GM23338 (cell line): ENCODE measurements at regions not wholly inside any gene's neighbourhood (a gene's known extent, or its start where the extent isn't known, plus 50 kb on each side); places are given as distances from the start of the nearest gene placed in this dataset.

Experiments used
- ATAC-seq: fragments of 200-7000 bp; cut with Tn5 transposase; 3 replicates; pipeline ENCODE4 v1.9.1; 2020
- DNase-seq: peaks from one replicate; pipeline ENCODE4 v3.0.0-alpha.2; 2015; ENCODE audit warnings: low spot score
- H2AFZ ChIP-seq: fragments of 200-600 bp; sonication (generic); 2 replicates; pipeline ENCODE4 v1.8.0; 2016; ENCODE audit warnings: antibody characterized with exemption, mild to moderate bottlenecking, moderate library complexity
- H3F3A ChIP-seq: fragments of 200-600 bp; sonication (generic); replicated peaks from 2 replicates; pipeline ENCODE4 v1.8.0; 2017; ENCODE audit warnings: antibody characterized with exemption, mixed run types, low read depth
- H3K27ac ChIP-seq: fragments of 200-600 bp; sonication (generic); 2 replicates; pipeline ENCODE4 v1.6.1; 2016; ENCODE audit warnings: low read depth
- H3K27me3 ChIP-seq: fragments of 200-600 bp; sonication (generic); 2 replicates; pipeline ENCODE4 v1.8.0; 2016; ENCODE audit warnings: mild to moderate bottlenecking, mixed run types, moderate library complexity; ENCODE audit not compliant: insufficient read depth
- H3K36me3 ChIP-seq: fragments of 200-600 bp; sonication (generic); 2 replicates; pipeline ENCODE4 v1.8.0; 2016; ENCODE audit warnings: mild to moderate bottlenecking; ENCODE audit not compliant: insufficient read depth
- H3K4me1 ChIP-seq: fragments of 200-600 bp; sonication (generic); 2 replicates; pipeline ENCODE4 v1.8.0; 2016; ENCODE audit warnings: mild to moderate bottlenecking, moderate library complexity; ENCODE audit not compliant: insufficient read depth
- H3K4me2 ChIP-seq: fragments of 200-600 bp; sonication (generic); 2 replicates; pipeline ENCODE4 v1.7.1; 2017; ENCODE audit warnings: mixed run types
- H3K4me3 ChIP-seq: fragments of 200-600 bp; sonication (generic); 2 replicates; pipeline ENCODE4 v1.6.1; 2016; ENCODE audit warnings: mixed run types
- H3K79me2 ChIP-seq: fragments of 200-600 bp; sonication (generic); replicated peaks from 2 replicates; pipeline ENCODE4 v1.8.0; 2017; ENCODE audit warnings: mild to moderate bottlenecking; ENCODE audit not compliant: insufficient read depth
- H3K9me2 ChIP-seq: fragments of 200-600 bp; sonication (generic); 2 replicates; pipeline ENCODE4 v1.8.0; 2017; ENCODE audit not compliant: insufficient read depth
- H4K20me1 ChIP-seq: fragments of 200-600 bp; sonication (generic); replicated peaks from 2 replicates; pipeline ENCODE4 v1.8.0; 2017; ENCODE audit warnings: mild to moderate bottlenecking; ENCODE audit not compliant: insufficient read depth
- H3K27ac Mint-ChIP-seq: 2 replicates; pipeline ENCODE4 v1.8.0; 2020; ENCODE audit warnings: inconsistent platforms, mild to moderate bottlenecking, moderate library complexity, mixed read lengths
- H3K27me3 Mint-ChIP-seq: 3 replicates; pipeline ENCODE4 v1.8.0; 2022; ENCODE audit warnings: low read depth, mild to moderate bottlenecking, moderate library complexity, mixed read lengths, inconsistent platforms; ENCODE audit not compliant: insufficient read depth, poor library complexity
- H3K36me3 Mint-ChIP-seq: 3 replicates; pipeline ENCODE4 v1.8.0; 2021; ENCODE audit warnings: low read depth, mild to moderate bottlenecking, inconsistent platforms, moderate library complexity, mixed read lengths
- H3K4me1 Mint-ChIP-seq: 3 replicates; pipeline ENCODE4 v1.8.0; 2020; ENCODE audit warnings: mild to moderate bottlenecking, inconsistent platforms, mixed read lengths
- H3K4me3 Mint-ChIP-seq: 3 replicates; pipeline ENCODE4 v1.8.0; 2021; ENCODE audit warnings: moderate library complexity, mild to moderate bottlenecking, inconsistent platforms, mixed read lengths
- H3K9me3 Mint-ChIP-seq: 3 replicates; pipeline ENCODE4 v1.8.0; 2020; ENCODE audit warnings: moderate library complexity, mild to moderate bottlenecking, inconsistent platforms, mixed read lengths
- NANOG ChIP-seq: IDR thresholded peaks from 2 replicates; pipeline ENCODE4 v1.6.1; 2016; ENCODE audit warnings: antibody characterized with exemption, borderline replicate concordance
- POLR2AphosphoS5 ChIP-seq: IDR thresholded peaks from 2 replicates; pipeline ENCODE4 v1.6.1; 2016; ENCODE audit warnings: antibody characterized with exemption, low read depth
- STAT1 ChIP-seq: IDR thresholded peaks from one replicate; pipeline ENCODE4 v1.6.1; 2016; ENCODE audit warnings: antibody characterized with exemption; ENCODE audit not compliant: unreplicated experiment
- ZNF114 ChIP-seq: fragments of 250-450 bp; sonication (Bioruptor Pico); IDR thresholded peaks from 2 replicates; pipeline ENCODE4 v1.5.0; 2020; ENCODE audit warnings: mild to moderate bottlenecking, moderate library complexity
- ZNF331 ChIP-seq: fragments of 250-450 bp; sonication (Bioruptor Pico); IDR thresholded peaks from 2 replicates; pipeline ENCODE4 v1.5.0; 2020; ENCODE audit warnings: low read depth, mild to moderate bottlenecking, moderate library complexity
- TF ChIP-seq, protein P1 (sequence below): IDR thresholded peaks from one replicate; pipeline ENCODE4 v1.6.1; 2018; ENCODE audit warnings: antibody characterized with exemption; ENCODE audit not compliant: unreplicated experiment
- TF ChIP-seq, protein P2 (sequence below): fragments of 250-450 bp; sonication (Bioruptor Pico); IDR thresholded peaks from 2 replicates; pipeline ENCODE4 v1.5.0; 2020; ENCODE audit warnings: mild to moderate bottlenecking, moderate library complexity

DNA sequence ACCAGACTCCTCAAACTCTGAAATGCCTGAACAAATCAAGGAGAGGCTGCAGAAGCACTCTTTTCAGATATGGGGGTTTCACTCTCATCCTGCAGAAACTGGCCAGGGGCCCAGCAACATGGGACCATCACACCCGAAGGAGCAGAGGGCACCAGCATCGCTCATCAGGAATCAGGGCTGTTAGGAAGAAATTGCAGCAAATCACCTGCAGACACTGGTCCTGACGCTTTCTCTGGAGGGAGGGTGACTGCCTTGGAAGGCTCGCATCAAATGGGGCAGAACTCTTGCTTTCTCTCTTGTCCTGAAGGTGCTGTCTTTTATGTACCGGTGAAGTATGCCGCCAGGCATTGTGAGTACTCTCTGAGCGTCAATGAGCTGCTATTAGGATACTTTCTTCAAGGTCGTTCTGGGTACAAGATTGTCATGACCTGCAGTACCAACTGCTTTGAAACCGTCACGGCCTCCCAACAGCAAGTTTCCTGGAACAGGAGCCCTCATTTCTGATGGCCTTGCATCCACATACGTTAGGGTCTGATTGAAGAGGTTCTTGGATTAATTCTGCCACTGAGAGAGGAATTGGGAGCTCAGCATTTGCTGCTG is 155.7 kb upstream of the SOX1 start (continued):
- TF ChIP-seq, protein P1, sequence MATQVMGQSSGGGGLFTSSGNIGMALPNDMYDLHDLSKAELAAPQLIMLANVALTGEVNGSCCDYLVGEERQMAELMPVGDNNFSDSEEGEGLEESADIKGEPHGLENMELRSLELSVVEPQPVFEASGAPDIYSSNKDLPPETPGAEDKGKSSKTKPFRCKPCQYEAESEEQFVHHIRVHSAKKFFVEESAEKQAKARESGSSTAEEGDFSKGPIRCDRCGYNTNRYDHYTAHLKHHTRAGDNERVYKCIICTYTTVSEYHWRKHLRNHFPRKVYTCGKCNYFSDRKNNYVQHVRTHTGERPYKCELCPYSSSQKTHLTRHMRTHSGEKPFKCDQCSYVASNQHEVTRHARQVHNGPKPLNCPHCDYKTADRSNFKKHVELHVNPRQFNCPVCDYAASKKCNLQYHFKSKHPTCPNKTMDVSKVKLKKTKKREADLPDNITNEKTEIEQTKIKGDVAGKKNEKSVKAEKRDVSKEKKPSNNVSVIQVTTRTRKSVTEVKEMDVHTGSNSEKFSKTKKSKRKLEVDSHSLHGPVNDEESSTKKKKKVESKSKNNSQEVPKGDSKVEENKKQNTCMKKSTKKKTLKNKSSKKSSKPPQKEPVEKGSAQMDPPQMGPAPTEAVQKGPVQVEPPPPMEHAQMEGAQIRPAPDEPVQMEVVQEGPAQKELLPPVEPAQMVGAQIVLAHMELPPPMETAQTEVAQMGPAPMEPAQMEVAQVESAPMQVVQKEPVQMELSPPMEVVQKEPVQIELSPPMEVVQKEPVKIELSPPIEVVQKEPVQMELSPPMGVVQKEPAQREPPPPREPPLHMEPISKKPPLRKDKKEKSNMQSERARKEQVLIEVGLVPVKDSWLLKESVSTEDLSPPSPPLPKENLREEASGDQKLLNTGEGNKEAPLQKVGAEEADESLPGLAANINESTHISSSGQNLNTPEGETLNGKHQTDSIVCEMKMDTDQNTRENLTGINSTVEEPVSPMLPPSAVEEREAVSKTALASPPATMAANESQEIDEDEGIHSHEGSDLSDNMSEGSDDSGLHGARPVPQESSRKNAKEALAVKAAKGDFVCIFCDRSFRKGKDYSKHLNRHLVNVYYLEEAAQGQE = no peak
- TF ChIP-seq ZNF331 (no peak), STAT1 (no peak)
- TF ChIP-seq, protein P2, sequence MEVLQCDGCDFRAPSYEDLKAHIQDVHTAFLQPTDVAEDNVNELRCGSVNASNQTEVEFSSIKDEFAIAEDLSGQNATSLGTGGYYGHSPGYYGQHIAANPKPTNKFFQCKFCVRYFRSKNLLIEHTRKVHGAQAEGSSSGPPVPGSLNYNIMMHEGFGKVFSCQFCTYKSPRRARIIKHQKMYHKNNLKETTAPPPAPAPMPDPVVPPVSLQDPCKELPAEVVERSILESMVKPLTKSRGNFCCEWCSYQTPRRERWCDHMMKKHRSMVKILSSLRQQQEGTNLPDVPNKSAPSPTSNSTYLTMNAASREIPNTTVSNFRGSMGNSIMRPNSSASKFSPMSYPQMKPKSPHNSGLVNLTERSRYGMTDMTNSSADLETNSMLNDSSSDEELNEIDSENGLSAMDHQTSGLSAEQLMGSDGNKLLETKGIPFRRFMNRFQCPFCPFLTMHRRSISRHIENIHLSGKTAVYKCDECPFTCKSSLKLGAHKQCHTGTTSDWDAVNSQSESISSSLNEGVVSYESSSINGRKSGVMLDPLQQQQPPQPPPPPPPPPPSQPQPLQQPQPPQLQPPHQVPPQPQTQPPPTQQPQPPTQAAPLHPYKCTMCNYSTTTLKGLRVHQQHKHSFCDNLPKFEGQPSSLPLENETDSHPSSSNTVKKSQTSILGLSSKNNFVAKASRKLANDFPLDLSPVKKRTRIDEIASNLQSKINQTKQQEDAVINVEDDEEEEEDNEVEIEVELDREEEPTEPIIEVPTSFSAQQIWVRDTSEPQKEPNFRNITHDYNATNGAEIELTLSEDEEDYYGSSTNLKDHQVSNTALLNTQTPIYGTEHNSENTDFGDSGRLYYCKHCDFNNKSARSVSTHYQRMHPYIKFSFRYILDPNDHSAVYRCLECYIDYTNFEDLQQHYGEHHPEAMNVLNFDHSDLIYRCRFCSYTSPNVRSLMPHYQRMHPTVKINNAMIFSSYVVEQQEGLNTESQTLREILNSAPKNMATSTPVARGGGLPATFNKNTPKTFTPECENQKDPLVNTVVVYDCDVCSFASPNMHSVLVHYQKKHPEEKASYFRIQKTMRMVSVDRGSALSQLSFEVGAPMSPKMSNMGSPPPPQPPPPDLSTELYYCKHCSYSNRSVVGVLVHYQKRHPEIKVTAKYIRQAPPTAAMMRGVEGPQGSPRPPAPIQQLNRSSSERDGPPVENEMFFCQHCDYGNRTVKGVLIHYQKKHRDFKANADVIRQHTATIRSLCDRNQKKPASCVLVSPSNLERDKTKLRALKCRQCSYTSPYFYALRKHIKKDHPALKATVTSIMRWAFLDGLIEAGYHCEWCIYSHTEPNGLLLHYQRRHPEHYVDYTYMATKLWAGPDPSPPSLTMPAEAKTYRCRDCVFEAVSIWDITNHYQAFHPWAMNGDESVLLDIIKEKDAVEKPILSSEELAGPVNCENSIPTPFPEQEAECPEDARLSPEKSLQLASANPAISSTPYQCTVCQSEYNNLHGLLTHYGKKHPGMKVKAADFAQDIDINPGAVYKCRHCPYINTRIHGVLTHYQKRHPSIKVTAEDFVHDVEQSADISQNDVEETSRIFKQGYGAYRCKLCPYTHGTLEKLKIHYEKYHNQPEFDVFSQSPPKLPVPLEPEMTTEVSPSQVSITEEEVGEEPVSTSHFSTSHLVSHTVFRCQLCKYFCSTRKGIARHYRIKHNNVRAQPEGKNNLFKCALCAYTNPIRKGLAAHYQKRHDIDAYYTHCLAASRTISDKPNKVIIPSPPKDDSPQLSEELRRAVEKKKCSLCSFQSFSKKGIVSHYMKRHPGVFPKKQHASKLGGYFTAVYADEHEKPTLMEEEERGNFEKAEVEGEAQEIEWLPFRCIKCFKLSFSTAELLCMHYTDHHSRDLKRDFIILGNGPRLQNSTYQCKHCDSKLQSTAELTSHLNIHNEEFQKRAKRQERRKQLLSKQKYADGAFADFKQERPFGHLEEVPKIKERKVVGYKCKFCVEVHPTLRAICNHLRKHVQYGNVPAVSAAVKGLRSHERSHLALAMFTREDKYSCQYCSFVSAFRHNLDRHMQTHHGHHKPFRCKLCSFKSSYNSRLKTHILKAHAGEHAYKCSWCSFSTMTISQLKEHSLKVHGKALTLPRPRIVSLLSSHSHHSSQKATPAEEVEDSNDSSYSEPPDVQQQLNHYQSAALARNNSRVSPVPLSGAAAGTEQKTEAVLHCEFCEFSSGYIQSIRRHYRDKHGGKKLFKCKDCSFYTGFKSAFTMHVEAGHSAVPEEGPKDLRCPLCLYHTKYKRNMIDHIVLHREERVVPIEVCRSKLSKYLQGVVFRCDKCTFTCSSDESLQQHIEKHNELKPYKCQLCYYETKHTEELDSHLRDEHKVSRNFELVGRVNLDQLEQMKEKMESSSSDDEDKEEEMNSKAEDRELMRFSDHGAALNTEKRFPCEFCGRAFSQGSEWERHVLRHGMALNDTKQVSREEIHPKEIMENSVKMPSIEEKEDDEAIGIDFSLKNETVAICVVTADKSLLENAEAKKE (CRISPR knock-in tag) = no peak

DNA sequence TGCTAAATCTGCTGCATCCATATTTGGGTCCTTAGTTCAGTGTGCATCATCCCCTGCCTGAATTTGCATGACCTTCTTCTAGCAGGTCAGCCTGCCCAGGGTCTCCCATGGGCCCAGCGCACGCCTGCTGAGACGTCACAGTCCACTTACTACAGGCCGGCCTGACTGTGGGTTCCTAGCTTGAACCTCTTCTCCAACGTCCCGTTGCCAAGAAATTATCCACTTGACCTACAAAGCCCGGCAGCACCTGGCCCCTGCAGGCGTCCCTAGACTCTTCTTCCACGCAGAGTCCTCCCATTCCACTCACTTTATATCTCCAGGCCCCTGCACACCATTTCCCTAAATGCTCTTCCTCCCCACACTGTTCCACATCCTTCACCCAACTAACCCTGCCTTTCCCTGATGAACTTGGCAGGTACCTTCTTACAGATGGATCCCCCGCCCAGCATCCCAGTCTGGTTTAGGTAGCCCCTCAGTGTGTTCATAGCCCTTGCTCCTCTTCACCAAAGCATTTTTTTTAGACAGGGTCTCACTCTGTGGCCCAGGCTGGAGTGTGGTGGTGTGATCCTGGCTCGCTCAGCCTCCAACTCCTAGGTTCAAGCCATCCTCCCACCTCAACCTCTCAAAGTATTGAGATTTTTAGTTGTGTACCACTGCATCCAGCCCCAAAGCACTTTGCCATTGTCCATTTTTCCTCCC is 155.0 kb upstream of the SOX1 start:
- Histone ChIP-seq H3K9me2 (no peaks in the 10 kb centered on the region; the same call in 1 of the 2 replicates), H2AFZ (no peak overlapping the region), H4K20me1 (no peaks in the 10 kb centered on the region), H3K27me3 (no peaks in the 10 kb centered on the region), H3K27ac (no peak overlapping the region), H3F3A (no peaks in the 10 kb centered on the region), H3K4me3 (no peak overlapping the region), H3K4me1 (no peaks in the 10 kb centered on the region), H3K79me2 (no peaks in the 10 kb centered on the region), H3K4me2 (no peak overlapping the region), H3K36me3 (no peaks in the 10 kb centered on the region)
- H3K36me3 Mint-ChIP-seq = no peaks in the 10 kb centered on the region; the same call in 2 of the 3 replicates
- ATAC-seq (no peak), DNase-seq (no peak)
- TF ChIP-seq ZNF114 (CRISPR knock-in tag) (no peak), POLR2AphosphoS5 (no peak), NANOG (no peak)
- H3K4me3 Mint-ChIP-seq = no peak overlapping the region
- peaks cover 3% of the 10 kb centered on the region; the same call in 1 of the 3 replicates for H3K4me1 Mint-ChIP-seq
- H3K27me3 Mint-ChIP-seq = peaks cover 7% of the 10 kb centered on the region
- no peak overlapping the region for H3K27ac Mint-ChIP-seq
- H3K9me3 Mint-ChIP-seq = no peaks in the 10 kb centered on the region; the same call in 2 of the 3 replicates
